HepG2 (cell line): ENCODE measurements at regions not wholly inside any gene's neighbourhood (a gene's known extent, or its start where the extent isn't known, plus 50 kb on each side); places are given as distances from the start of the nearest gene placed in this dataset.

Experiments
- ATAC-seq: fragments of 200-7000 bp; cut with Tn5 transposase; 3 replicates; pipeline ENCODE4 v1.9.1; 2020; ENCODE audit warnings: mild to moderate bottlenecking, moderate library complexity
- BruUV-seq: library from RNA; stranded (reverse); fragments of 400-500 nt; replicated peaks from 2 replicates; lab custom pipeline; 2021; lab: Mats Ljungman, UMichigan
- CTCF ChIA-PET: fragments of 300-600 bp; formaldehyde crosslinking; extraction: SDS; loops from one replicate; lab custom pipeline; 2021; ENCODE audit warnings: low total read pairs, inconsistent platforms, low intra/inter-chr PET ratio; lab: Yijun Ruan, JAX
- POLR2A ChIA-PET: fragments of 350-600 bp; sonication (Branson Sonifier 250); formaldehyde crosslinking; loops from one replicate; lab custom pipeline; 2020; ENCODE audit warnings: antibody characterized with exemption, inconsistent platforms; lab: Yijun Ruan, JAX
- DNase-seq: peaks from one replicate; pipeline ENCODE4 v3.0.0-alpha.2; 2015; ENCODE audit warnings: low spot score
- FAIRE-seq: peaks from 3 replicates; lab custom pipeline; 2011; peaks lifted over from hg19 to GRCh38; lab: Jason Lieb, UNC
- H2AFZ ChIP-seq: one replicate; pipeline ENCODE4 v1.6.1; 2011; ENCODE audit warnings: low read length, inconsistent platforms
- H3K27ac ChIP-seq: fragments of 300-600 bp; 3 replicates; pipeline ENCODE4 v1.8.0; 2011; ENCODE audit warnings: mixed run types, mild to moderate bottlenecking, mixed read lengths, low read length, inconsistent platforms; ENCODE audit not compliant: insufficient read depth; ENCODE audit errors: extremely low read length
- H3K27me3 ChIP-seq, 2 experiments: fragments of 200-600 bp in 1 of 2; 2 replicates in 1 of 2; 3 replicates in 1 of 2; pipeline versions ENCODE4 v1.6.0 to v1.8.0; 2011; ENCODE audit warnings: low read length in 2 of 2, mild to moderate bottlenecking in 2 of 2, moderate library complexity in 2 of 2, inconsistent platforms in 1 of 2; ENCODE audit not compliant: insufficient read depth in 2 of 2, control insufficient read depth in 1 of 2
- H3K36me3 ChIP-seq, 2 experiments: fragments of 200-600 bp in 1 of 2; replicated peaks in 1 of 2; 2 replicates in 1 of 2; 3 replicates in 1 of 2; pipeline versions ENCODE4 v1.5.1 to v1.8.0; 2011; ENCODE audit warnings: low read length in 2 of 2, inconsistent platforms in 1 of 2; ENCODE audit not compliant: insufficient read depth in 2 of 2, control insufficient read depth in 1 of 2
- H3K4me1 ChIP-seq: 2 replicates; pipeline ENCODE4 v1.5.1; 2012; ENCODE audit warnings: low read length, inconsistent platforms; ENCODE audit not compliant: insufficient read depth
- H3K4me2 ChIP-seq: 2 replicates; pipeline ENCODE4 v1.6.0; 2011; ENCODE audit warnings: low read depth, low read length, inconsistent platforms
- H3K4me3 ChIP-seq, 3 experiments: fragments of 200-600 bp in 1 of 3; sonication (generic), shearing (Covaris generic) in 1 of 3; replicated peaks in 1 of 3; 2 replicates each; pipeline ENCODE4 v1.5.1; 2011 to 2016; ENCODE audit warnings: low read length in 3 of 3, inconsistent platforms in 2 of 3, low read depth in 2 of 3, mild to moderate bottlenecking in 2 of 3, control low read depth in 1 of 3, mixed read lengths in 1 of 3; ENCODE audit not compliant: insufficient read depth in 1 of 3
- H3K79me2 ChIP-seq: one replicate; pipeline ENCODE4 v1.6.1; 2011; ENCODE audit warnings: low read length, inconsistent platforms; ENCODE audit not compliant: insufficient read depth
- H3K9ac ChIP-seq: 2 replicates; pipeline ENCODE4 v1.6.0; 2011; ENCODE audit warnings: mild to moderate bottlenecking, low read depth, low read length, inconsistent platforms; ENCODE audit not compliant: insufficient read depth
- H3K9me3 ChIP-seq: 2 replicates; pipeline ENCODE4 v1.5.1; 2012; ENCODE audit warnings: mild to moderate bottlenecking, low read length
- H4K20me1 ChIP-seq: 2 replicates; pipeline ENCODE4 v1.6.0; 2011; ENCODE audit warnings: inconsistent platforms, mild to moderate bottlenecking, low read length, moderate library complexity; ENCODE audit not compliant: insufficient read depth
- EP300 ChIP-seq, 3 experiments: sonication (generic) in 1 of 3; formaldehyde crosslinking in 1 of 3; IDR thresholded peaks; 2 replicates each; pipeline versions ENCODE4 v1.5.1 to v1.6.1; 2011 to 2020; ENCODE audit warnings: low read depth in 2 of 3, low read length in 2 of 3, borderline replicate concordance in 1 of 3, improper control_type of control experiment in 1 of 3, mild to moderate bottlenecking in 1 of 3, missing genetic modification reagents in 1 of 3, moderate library complexity in 1 of 3
- PCBP1 ChIP-seq: fragments of 200-400 bp; formaldehyde crosslinking; IDR thresholded peaks from 2 replicates; pipeline ENCODE4 v1.6.1; 2017; ENCODE audit warnings: mild to moderate bottlenecking, low read depth, low read length, borderline replicate concordance
- PHF20 ChIP-seq: sonication (generic); formaldehyde crosslinking; IDR thresholded peaks from 2 replicates; pipeline ENCODE4 v1.5.0; 2020; ENCODE audit warnings: mild to moderate bottlenecking, missing genetic modification reagents
- PHF21A ChIP-seq: sonication (generic); formaldehyde crosslinking; IDR thresholded peaks from 2 replicates; pipeline ENCODE4 v1.5.0; 2020; ENCODE audit warnings: mild to moderate bottlenecking, missing genetic modification reagents
- REPIN1 ChIP-seq: sonication (generic); formaldehyde crosslinking; IDR thresholded peaks from 2 replicates; pipeline ENCODE4 v1.8.0; 2022; ENCODE audit warnings: missing genetic modification reagents, low read depth, mild to moderate bottlenecking, borderline replicate concordance
- THYN1 ChIP-seq: sonication (generic); formaldehyde crosslinking; IDR thresholded peaks from 2 replicates; pipeline ENCODE4 v1.8.1; 2023; ENCODE audit warnings: low read depth, mild to moderate bottlenecking, moderate library complexity, missing genetic modification reagents, borderline replicate concordance
- ZNF234 ChIP-seq: sonication (generic); formaldehyde crosslinking; conservative IDR thresholded peaks from 2 replicates; pipeline ENCODE4 v1.5.1; 2020; ENCODE audit warnings: mild to moderate bottlenecking, missing genetic modification reagents
- ZNF557 ChIP-seq: sonication (generic); formaldehyde crosslinking; IDR thresholded peaks from 2 replicates; pipeline ENCODE4 v1.4.0; 2020; ENCODE audit warnings: missing genetic modification reagents
- ZNF569 ChIP-seq: sonication (generic); formaldehyde crosslinking; IDR thresholded peaks from 2 replicates; pipeline ENCODE4 v1.5.0; 2020; ENCODE audit warnings: mild to moderate bottlenecking, missing genetic modification reagents, moderate library complexity, borderline replicate concordance
- ZNF652 ChIP-seq: IDR thresholded peaks from 2 replicates; pipeline ENCODE4 v1.6.1; 2016; ENCODE audit warnings: low read depth, borderline replicate concordance
- ZNF678 ChIP-seq: sonication (generic); formaldehyde crosslinking; IDR thresholded peaks from 2 replicates; pipeline ENCODE4 v1.4.0; 2020; ENCODE audit warnings: mild to moderate bottlenecking, missing genetic modification reagents
- ZNF773 ChIP-seq: sonication (generic); formaldehyde crosslinking; IDR thresholded peaks from 2 replicates; pipeline ENCODE4 v1.4.0; 2020; ENCODE audit warnings: missing genetic modification reagents, borderline replicate concordance
- WGBS: methylation state at CpG from one replicate; pipeline ENCODE4 v1.1.6; 2017; ENCODE audit warnings: low lambda C conversion rate; 5-methylcytosine and 5-hydroxymethylcytosine counted together
- in situ Hi-C: cut with HindIII; loops from 2 replicates; pipeline ENCODE4 v1.10.0; 2017; ENCODE audit warnings: low pct_unique_long_range_greater_than_20kb; ENCODE audit not compliant: extremely low pct_ligation_motif_present
- intact Hi-C: fragments of 100-400 bp; cut with micrococcal nuclease; formaldehyde crosslinking; loops from one replicate; pipeline ENCODE4 v1.10.0; 2022; ENCODE audit not compliant: unreplicated experiment
- TF ChIP-seq, protein P1 (sequence below): sonication (generic); formaldehyde crosslinking; conservative IDR thresholded peaks from 2 replicates; pipeline ENCODE4 v1.5.0; 2020; ENCODE audit warnings: missing genetic modification reagents
- TF ChIP-seq, protein P2 (sequence below): sonication (generic); formaldehyde crosslinking; IDR thresholded peaks from 2 replicates; pipeline ENCODE4 v1.4.0; 2020; ENCODE audit warnings: low read depth, missing genetic modification reagents

DNA sequence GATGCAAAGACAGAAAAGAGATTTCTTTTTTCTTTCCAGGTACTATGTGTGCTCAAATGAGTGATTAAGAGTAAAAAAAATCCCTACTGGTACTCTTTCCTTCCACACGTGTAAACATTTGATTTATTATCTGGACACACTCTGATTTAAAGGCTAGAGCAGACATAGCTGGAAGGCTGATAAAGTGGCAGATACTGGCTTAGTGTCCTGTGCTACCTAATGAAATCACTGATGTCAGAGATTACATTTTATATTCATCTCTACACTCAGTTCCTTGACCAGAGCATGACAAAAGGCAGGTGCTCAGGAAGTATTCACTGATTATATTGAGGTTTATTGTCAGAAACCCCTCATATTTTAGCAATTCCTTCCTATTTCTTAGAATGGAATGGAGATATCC, 136.6 kb upstream of the SLC38A2 start:
- Histone ChIP-seq H4K20me1 (no peaks in the 10 kb centered on the region), H3K9ac (no peak overlapping the region), H3K36me3 (peaks cover 0 to 1% of the 10 kb centered on the region in 2 experiments; a peak in 1 of 5 replicates), H3K4me3 (no peak overlapping the region), H2AFZ (no peak overlapping the region), H3K27ac (no peak overlapping the region), H3K4me2 (no peak overlapping the region), H3K27me3 (no peaks in the 10 kb centered on the region), H3K79me2 (no peaks in the 10 kb centered on the region), H3K4me1 (peaks cover 18% of the 10 kb centered on the region), H3K9me3 (peaks cover 21% of the 10 kb centered on the region)
- POLR2A ChIA-PET: no interaction called here
- in situ Hi-C loops: no loop called here
- no peak for TF ChIP-seq EP300 (IDR thresholded peaks at IDR 0.05; ENCODE audit: low read depth in 2 of 2, low read length in 2 of 2)
- TF ChIP-seq EP300 (CRISPR knock-in tag; IDR thresholded peaks at IDR 0.05; ENCODE audit: borderline replicate concordance): no peak
- no peak for TF ChIP-seq THYN1 (CRISPR knock-in tag)
- TF ChIP-seq ZNF557 (CRISPR knock-in tag): no peak
- TF ChIP-seq, protein P1, sequence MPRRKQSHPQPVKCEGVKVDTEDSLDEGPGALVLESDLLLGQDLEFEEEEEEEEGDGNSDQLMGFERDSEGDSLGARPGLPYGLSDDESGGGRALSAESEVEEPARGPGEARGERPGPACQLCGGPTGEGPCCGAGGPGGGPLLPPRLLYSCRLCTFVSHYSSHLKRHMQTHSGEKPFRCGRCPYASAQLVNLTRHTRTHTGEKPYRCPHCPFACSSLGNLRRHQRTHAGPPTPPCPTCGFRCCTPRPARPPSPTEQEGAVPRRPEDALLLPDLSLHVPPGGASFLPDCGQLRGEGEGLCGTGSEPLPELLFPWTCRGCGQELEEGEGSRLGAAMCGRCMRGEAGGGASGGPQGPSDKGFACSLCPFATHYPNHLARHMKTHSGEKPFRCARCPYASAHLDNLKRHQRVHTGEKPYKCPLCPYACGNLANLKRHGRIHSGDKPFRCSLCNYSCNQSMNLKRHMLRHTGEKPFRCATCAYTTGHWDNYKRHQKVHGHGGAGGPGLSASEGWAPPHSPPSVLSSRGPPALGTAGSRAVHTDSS: no peak
- TF ChIP-seq ZNF678 (CRISPR knock-in tag): no peak
- no peak for FAIRE-seq
- ATAC-seq: no peak
- BruUV-seq: no TSS peak
- DNase-seq: no peak
- CTCF ChIA-PET: no interaction called here
- intact Hi-C loops: no loop called here
- WGBS: 65% methylated on average over 1 of the region's 1 CpG

DNA sequence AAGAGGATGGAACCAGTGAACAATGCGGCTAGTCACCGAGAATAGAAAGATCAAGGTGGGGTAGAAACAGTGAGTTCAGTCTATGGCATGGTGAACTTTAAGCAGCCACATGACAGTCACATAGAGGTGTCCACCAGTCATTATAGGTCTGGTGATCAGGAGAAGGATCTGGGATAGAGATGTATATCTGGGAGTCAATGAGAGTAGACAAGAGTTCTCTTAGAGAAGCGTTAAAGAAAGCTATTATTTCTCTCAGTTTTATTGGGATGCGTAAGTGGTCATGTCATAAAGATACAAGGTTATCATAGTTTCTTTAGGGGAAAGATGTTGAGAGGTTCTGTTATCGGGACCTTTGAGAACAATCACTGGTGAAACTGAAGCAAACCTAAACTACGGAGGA, 136.1 kb upstream of the SLC38A2 start:
- Histone ChIP-seq H3K27me3 (no peaks in the 10 kb centered on the region), H3K79me2 (no peaks in the 10 kb centered on the region), H4K20me1 (no peaks in the 10 kb centered on the region), H3K9ac (no peak overlapping the region), H3K9me3 (peaks cover 21% of the 10 kb centered on the region), H3K36me3 (peaks cover 0 to 1% of the 10 kb centered on the region in 2 experiments; a peak in 1 of 5 replicates), H3K4me2 (no peak overlapping the region), H3K4me3 (no peak overlapping the region), H3K27ac (no peak overlapping the region), H3K4me1 (peaks cover 13% of the 10 kb centered on the region), H2AFZ (no peak overlapping the region)
- 98% methylated on average over 6 of the region's 6 CpGs for WGBS
- FAIRE-seq: no peak
- DNase-seq: no peak
- intact Hi-C loops: no loop called here
- no TSS peak for BruUV-seq
- in situ Hi-C loops: no loop called here
- ATAC-seq: no peak
- POLR2A ChIA-PET: no interaction called here
- CTCF ChIA-PET: no interaction called here
- TF ChIP-seq ZNF569 (CRISPR knock-in tag): no peak
- TF ChIP-seq ZNF652 (CRISPR knock-in tag): no peak
- no peak for TF ChIP-seq ZNF234
- TF ChIP-seq ZNF773: no peak
- TF ChIP-seq, protein P2, sequence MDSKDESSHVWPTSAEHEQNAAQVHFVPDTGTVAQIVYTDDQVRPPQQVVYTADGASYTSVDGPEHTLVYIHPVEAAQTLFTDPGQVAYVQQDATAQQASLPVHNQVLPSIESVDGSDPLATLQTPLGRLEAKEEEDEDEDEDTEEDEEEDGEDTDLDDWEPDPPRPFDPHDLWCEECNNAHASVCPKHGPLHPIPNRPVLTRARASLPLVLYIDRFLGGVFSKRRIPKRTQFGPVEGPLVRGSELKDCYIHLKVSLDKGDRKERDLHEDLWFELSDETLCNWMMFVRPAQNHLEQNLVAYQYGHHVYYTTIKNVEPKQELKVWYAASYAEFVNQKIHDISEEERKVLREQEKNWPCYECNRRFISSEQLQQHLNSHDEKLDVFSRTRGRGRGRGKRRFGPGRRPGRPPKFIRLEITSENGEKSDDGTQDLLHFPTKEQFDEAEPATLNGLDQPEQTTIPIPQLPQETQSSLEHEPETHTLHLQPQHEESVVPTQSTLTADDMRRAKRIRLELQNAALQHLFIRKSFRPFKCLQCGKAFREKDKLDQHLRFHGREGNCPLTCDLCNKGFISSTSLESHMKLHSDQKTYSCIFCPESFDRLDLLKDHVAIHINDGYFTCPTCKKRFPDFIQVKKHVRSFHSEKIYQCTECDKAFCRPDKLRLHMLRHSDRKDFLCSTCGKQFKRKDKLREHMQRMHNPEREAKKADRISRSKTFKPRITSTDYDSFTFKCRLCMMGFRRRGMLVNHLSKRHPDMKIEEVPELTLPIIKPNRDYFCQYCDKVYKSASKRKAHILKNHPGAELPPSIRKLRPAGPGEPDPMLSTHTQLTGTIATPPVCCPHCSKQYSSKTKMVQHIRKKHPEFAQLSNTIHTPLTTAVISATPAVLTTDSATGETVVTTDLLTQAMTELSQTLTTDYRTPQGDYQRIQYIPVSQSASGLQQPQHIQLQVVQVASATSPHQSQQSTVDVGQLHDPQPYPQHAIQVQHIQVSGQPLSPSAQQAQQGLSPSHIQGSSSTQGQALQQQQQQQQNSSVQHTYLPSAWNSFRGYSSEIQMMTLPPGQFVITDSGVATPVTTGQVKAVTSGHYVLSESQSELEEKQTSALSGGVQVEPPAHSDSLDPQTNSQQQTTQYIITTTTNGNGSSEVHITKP: no peak
- TF ChIP-seq PHF21A (CRISPR knock-in tag): no peak
- no peak for TF ChIP-seq PHF20 (CRISPR knock-in tag)
- TF ChIP-seq REPIN1 (CRISPR knock-in tag): no peak
- no peak for TF ChIP-seq PCBP1
